ENCODE measurements at regions not wholly inside any gene's neighbourhood (a gene's known extent, or its start where the extent isn't known, plus 50 kb on each side); places are given as distances from the start of the nearest gene placed in this dataset.
"Not testable (repeated sequence)": the region's sequence is repeated elsewhere in the genome, so short reads cannot be mapped to it uniquely, and the experiment has no call there.

DNA sequence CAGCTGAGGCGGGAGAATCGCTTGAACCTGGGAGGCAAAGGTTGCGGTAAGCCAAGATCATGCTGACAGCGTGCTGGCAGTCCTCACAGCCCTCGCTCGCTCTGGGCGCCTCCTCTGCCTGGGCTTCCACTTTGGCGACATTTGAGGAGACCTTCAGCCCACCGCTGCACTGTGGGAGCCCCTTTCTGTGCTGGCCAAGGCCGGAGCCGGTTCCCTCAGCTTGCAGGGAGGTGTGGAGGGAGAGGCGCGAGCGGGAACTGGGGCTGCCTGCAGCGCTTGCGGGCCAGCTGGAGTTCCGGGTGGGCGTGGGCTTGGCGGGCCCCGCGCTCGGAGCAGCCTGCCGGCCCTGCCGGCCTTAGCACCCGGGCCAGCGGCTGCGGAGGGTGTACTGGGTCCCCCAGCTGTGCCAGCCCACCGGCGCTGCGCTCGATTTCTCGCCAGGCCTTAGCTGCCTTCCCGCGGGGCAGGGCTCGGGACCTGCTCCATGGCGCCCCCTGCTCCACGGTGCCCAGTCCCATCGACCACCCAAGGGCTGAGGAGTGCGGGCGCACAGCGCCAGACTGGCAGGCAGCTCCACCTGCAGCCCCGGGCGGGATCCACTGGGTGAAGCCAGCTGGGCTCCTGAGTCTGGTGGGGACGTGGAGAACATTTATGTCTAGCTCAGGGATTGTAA is 207.2 kb downstream of the MEMO1 start:
- TF ChIP-seq, protein P1, sequence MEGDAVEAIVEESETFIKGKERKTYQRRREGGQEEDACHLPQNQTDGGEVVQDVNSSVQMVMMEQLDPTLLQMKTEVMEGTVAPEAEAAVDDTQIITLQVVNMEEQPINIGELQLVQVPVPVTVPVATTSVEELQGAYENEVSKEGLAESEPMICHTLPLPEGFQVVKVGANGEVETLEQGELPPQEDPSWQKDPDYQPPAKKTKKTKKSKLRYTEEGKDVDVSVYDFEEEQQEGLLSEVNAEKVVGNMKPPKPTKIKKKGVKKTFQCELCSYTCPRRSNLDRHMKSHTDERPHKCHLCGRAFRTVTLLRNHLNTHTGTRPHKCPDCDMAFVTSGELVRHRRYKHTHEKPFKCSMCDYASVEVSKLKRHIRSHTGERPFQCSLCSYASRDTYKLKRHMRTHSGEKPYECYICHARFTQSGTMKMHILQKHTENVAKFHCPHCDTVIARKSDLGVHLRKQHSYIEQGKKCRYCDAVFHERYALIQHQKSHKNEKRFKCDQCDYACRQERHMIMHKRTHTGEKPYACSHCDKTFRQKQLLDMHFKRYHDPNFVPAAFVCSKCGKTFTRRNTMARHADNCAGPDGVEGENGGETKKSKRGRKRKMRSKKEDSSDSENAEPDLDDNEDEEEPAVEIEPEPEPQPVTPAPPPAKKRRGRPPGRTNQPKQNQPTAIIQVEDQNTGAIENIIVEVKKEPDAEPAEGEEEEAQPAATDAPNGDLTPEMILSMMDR (conservative IDR thresholded peaks at IDR 0.05; ENCODE audit: low read depth, low read length) = not testable (repeated sequence)
- not testable (repeated sequence) for TF ChIP-seq RAD21 (IDR thresholded peaks at IDR 0.05; ENCODE audit: low read length); MAZ (IDR thresholded peaks at IDR 0.05; ENCODE audit: borderline replicate concordance, low read depth, low read length); POLR2A (IDR thresholded peaks at IDR 0.05; ENCODE audit: low read depth, low read length); SMC3 (IDR thresholded peaks at IDR 0.05; ENCODE audit: low read depth, low read length); RCOR1 (IDR thresholded peaks at IDR 0.05; ENCODE audit: insufficient replicate concordance, low read length); ELK1 (IDR thresholded peaks at IDR 0.05; ENCODE audit: borderline replicate concordance, low read depth, low read length); MXI1 (IDR thresholded peaks at IDR 0.05; ENCODE audit: borderline replicate concordance, low read depth, low read length); CEBPB (IDR thresholded peaks at IDR 0.05; ENCODE audit: low read depth, low read length)
- TF ChIP-seq, protein P2, sequence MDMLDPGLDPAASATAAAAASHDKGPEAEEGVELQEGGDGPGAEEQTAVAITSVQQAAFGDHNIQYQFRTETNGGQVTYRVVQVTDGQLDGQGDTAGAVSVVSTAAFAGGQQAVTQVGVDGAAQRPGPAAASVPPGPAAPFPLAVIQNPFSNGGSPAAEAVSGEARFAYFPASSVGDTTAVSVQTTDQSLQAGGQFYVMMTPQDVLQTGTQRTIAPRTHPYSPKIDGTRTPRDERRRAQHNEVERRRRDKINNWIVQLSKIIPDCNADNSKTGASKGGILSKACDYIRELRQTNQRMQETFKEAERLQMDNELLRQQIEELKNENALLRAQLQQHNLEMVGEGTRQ (IDR thresholded peaks at IDR 0.05; ENCODE audit: low read depth, low read length) = not testable (repeated sequence)

All from IMR-90 (cell line).